ENCODE measurements at regions not wholly inside any gene's neighbourhood (a gene's known extent, or its start where the extent isn't known, plus 50 kb on each side); places are given as distances from the start of the nearest gene placed in this dataset.
"Not testable (repeated sequence)": the region's sequence is repeated elsewhere in the genome, so short reads cannot be mapped to it uniquely, and the experiment has no call there.

- Histone ChIP-seq H3K9me3 (no peaks in the 10 kb centered on the region), H3K4me3 (ENCODE audit: control insufficient read depth in 1 of 2, extremely low read depth in 1 of 2, low read length in 1 of 2) (no peak overlapping the region), H3K27me3 (replicated peaks in 1 of 2; ENCODE audit: control insufficient read depth in 2 of 2, extremely low read depth in 1 of 2, insufficient read depth in 2 of 2, low read length in 1 of 2) (no peaks in the 10 kb centered on the region), H3K36me3 (ENCODE audit: control insufficient read depth in 2 of 2, extremely low read depth in 1 of 2, insufficient read depth in 1 of 2, low read length in 1 of 2) (no peaks in the 10 kb centered on the region), H3K27ac (ENCODE audit: low read length) (no peak overlapping the region), H3K4me1 (ENCODE audit: control insufficient read depth in 1 of 2, extremely low read depth in 1 of 2, insufficient read depth in 2 of 2, low read length in 2 of 2) (no peaks in the 10 kb centered on the region)
- ChIA-PET POLR2A (no interaction called here), CTCF (no interaction called here)
- no peak overlapping the region for H3K27ac Mint-ChIP-seq
- ATAC-seq (replicated peaks in 1 of 4) (no peak), DNase-seq (no peak)
- no peaks in the 10 kb centered on the region for H3K27me3 Mint-ChIP-seq
- 33% methylated on average over 1 of the region's 2 CpGs for WGBS (ENCODE audit: insufficient coverage)
- no peaks in the 10 kb centered on the region for H3K4me1 Mint-ChIP-seq
- H3K9me3 Mint-ChIP-seq, result peaks cover 0 to 4% (median 0%) of the 10 kb centered on the region in 3 donors
- no peaks in the 10 kb centered on the region for H3K36me3 Mint-ChIP-seq
- H3K4me3 Mint-ChIP-seq, result no peak overlapping the region
Measured at GRCh38 chr1:60251426-60251825, 177.9 kb upstream of the C1orf87 start.

- no CpG with 5 or more reads among the region's 1 CpG for WGBS (ENCODE audit: insufficient coverage)
- H3K4me1 Mint-ChIP-seq; POLR2A ChIA-PET; H3K27ac ChIP-seq (ENCODE audit: low read length); H3K4me3 ChIP-seq (ENCODE audit: control insufficient read depth in 1 of 2, extremely low read depth in 1 of 2, low read length in 1 of 2); H3K4me3 Mint-ChIP-seq; H3K9me3 ChIP-seq; H3K36me3 Mint-ChIP-seq; DNase-seq; H3K27me3 Mint-ChIP-seq; CTCF ChIA-PET; H3K27me3 ChIP-seq (replicated peaks in 1 of 2; ENCODE audit: control insufficient read depth in 2 of 2, extremely low read depth in 1 of 2, insufficient read depth in 2 of 2, low read length in 1 of 2); ATAC-seq (replicated peaks in 1 of 4); H3K27ac Mint-ChIP-seq; H3K36me3 ChIP-seq (ENCODE audit: control insufficient read depth in 2 of 2, extremely low read depth in 1 of 2, insufficient read depth in 1 of 2, low read length in 1 of 2); H3K4me1 ChIP-seq (ENCODE audit: control insufficient read depth in 1 of 2, extremely low read depth in 1 of 2, insufficient read depth in 2 of 2, low read length in 2 of 2): not testable (repeated sequence)
- H3K9me3 Mint-ChIP-seq, result peaks cover 0 to 13% (median 3%) of the 10 kb centered on the region in 3 donors
Measured at GRCh38 chr1:60247467-60247866, 173.9 kb upstream of the C1orf87 start.

- 71% methylated on average over 1 of the region's 2 CpGs for WGBS (ENCODE audit: insufficient coverage)
- Histone ChIP-seq H3K27ac (ENCODE audit: low read length) (no peak overlapping the region), H3K36me3 (ENCODE audit: control insufficient read depth in 2 of 2, extremely low read depth in 1 of 2, insufficient read depth in 1 of 2, low read length in 1 of 2) (no peaks in the 10 kb centered on the region), H3K4me3 (ENCODE audit: control insufficient read depth in 1 of 2, extremely low read depth in 1 of 2, low read length in 1 of 2) (no peak overlapping the region), H3K27me3 (replicated peaks in 1 of 2; ENCODE audit: control insufficient read depth in 2 of 2, extremely low read depth in 1 of 2, insufficient read depth in 2 of 2, low read length in 1 of 2) (no peaks in the 10 kb centered on the region), H3K9me3 (no peaks in the 10 kb centered on the region), H3K4me1 (ENCODE audit: control insufficient read depth in 1 of 2, extremely low read depth in 1 of 2, insufficient read depth in 2 of 2, low read length in 2 of 2) (no peaks in the 10 kb centered on the region)
- CTCF ChIA-PET, result no interaction called here
- Mint-ChIP-seq H3K27ac (no peak overlapping the region), H3K4me1 (no peaks in the 10 kb centered on the region), H3K27me3 (peaks cover 0 to 3% of the 10 kb centered on the region in 2 donors), H3K4me3 (no peak overlapping the region), H3K9me3 (peaks cover 0 to 13% (median 3%) of the 10 kb centered on the region in 3 donors), H3K36me3 (no peaks in the 10 kb centered on the region)
- ATAC-seq (replicated peaks in 1 of 4) (no peak), DNase-seq (no peak)
- POLR2A ChIA-PET, result no interaction called here
Measured at GRCh38 chr1:60245324-60245723, 171.8 kb upstream of the C1orf87 start.

GRCh38 chr1:60244906-60245305, 171.3 kb upstream of the C1orf87 start:
- H3K27me3 Mint-ChIP-seq, result peaks cover 0 to 3% of the 10 kb centered on the region in 2 donors
- H3K36me3 Mint-ChIP-seq, result no peaks in the 10 kb centered on the region
- H3K4me3 Mint-ChIP-seq, result no peak overlapping the region
- ChIA-PET POLR2A (no interaction called here), CTCF (no interaction called here)
- no peaks in the 10 kb centered on the region for H3K36me3 ChIP-seq (ENCODE audit: control insufficient read depth in 2 of 2, extremely low read depth in 1 of 2, insufficient read depth in 1 of 2, low read length in 1 of 2)
- peaks cover 0 to 13% (median 3%) of the 10 kb centered on the region in 3 donors for H3K9me3 Mint-ChIP-seq
- H3K27ac Mint-ChIP-seq, result no peak overlapping the region
- DNase-seq (no peak), ATAC-seq (replicated peaks in 1 of 4) (no peak)
- no peak overlapping the region for H3K27ac ChIP-seq (ENCODE audit: low read length)
- H3K4me1 ChIP-seq (ENCODE audit: control insufficient read depth in 1 of 2, extremely low read depth in 1 of 2, insufficient read depth in 2 of 2, low read length in 2 of 2), result no peaks in the 10 kb centered on the region
- no peak overlapping the region for H3K4me3 ChIP-seq (ENCODE audit: control insufficient read depth in 1 of 2, extremely low read depth in 1 of 2, low read length in 1 of 2)
- H3K9me3 ChIP-seq, result no peaks in the 10 kb centered on the region
- H3K27me3 ChIP-seq (replicated peaks in 1 of 2; ENCODE audit: control insufficient read depth in 2 of 2, extremely low read depth in 1 of 2, insufficient read depth in 2 of 2, low read length in 1 of 2), result no peaks in the 10 kb centered on the region
- H3K4me1 Mint-ChIP-seq, result no peaks in the 10 kb centered on the region

- H3K36me3 Mint-ChIP-seq, result no peaks in the 10 kb centered on the region
- 93% methylated on average over 1 of the region's 2 CpGs for WGBS (ENCODE audit: insufficient coverage)
Measured at GRCh38 chr1:60235275-60235674, 161.7 kb upstream of the C1orf87 start.

GRCh38 chr1:60234776-60235175, 161.2 kb upstream of the C1orf87 start:
- Histone ChIP-seq H3K9me3 (no peaks in the 10 kb centered on the region), H3K27ac (ENCODE audit: low read length) (no peak overlapping the region), H3K36me3 (ENCODE audit: control insufficient read depth in 2 of 2, extremely low read depth in 1 of 2, insufficient read depth in 1 of 2, low read length in 1 of 2) (no peaks in the 10 kb centered on the region), H3K4me1 (ENCODE audit: control insufficient read depth in 1 of 2, extremely low read depth in 1 of 2, insufficient read depth in 2 of 2, low read length in 2 of 2) (no peaks in the 10 kb centered on the region), H3K27me3 (replicated peaks in 1 of 2; ENCODE audit: control insufficient read depth in 2 of 2, extremely low read depth in 1 of 2, insufficient read depth in 2 of 2, low read length in 1 of 2) (no peaks in the 10 kb centered on the region), H3K4me3 (ENCODE audit: control insufficient read depth in 1 of 2, extremely low read depth in 1 of 2, low read length in 1 of 2) (no peak overlapping the region)
- Mint-ChIP-seq H3K4me3 (no peak overlapping the region), H3K9me3 (no peaks in the 10 kb centered on the region), H3K27me3 (no peaks in the 10 kb centered on the region), H3K4me1 (no peaks in the 10 kb centered on the region), H3K27ac (no peak overlapping the region), H3K36me3 (no peaks in the 10 kb centered on the region)
- DNase-seq (no peak), ATAC-seq (replicated peaks in 1 of 4) (no peak)
- POLR2A ChIA-PET, result no interaction called here
- no CpG with 5 or more reads among the region's 2 CpGs for WGBS (ENCODE audit: insufficient coverage)
- CTCF ChIA-PET, result no interaction called here

More at GRCh38 chr1:60235275-60235674, 161.7 kb upstream of the C1orf87 start:
- POLR2A ChIA-PET, result no interaction called here
- no peak for DNase-seq
- H3K4me3 Mint-ChIP-seq, result no peak overlapping the region
- Histone ChIP-seq H3K27ac (ENCODE audit: low read length) (no peak overlapping the region), H3K9me3 (no peaks in the 10 kb centered on the region), H3K36me3 (ENCODE audit: control insufficient read depth in 2 of 2, extremely low read depth in 1 of 2, insufficient read depth in 1 of 2, low read length in 1 of 2) (no peaks in the 10 kb centered on the region), H3K27me3 (replicated peaks in 1 of 2; ENCODE audit: control insufficient read depth in 2 of 2, extremely low read depth in 1 of 2, insufficient read depth in 2 of 2, low read length in 1 of 2) (no peaks in the 10 kb centered on the region), H3K4me3 (ENCODE audit: control insufficient read depth in 1 of 2, extremely low read depth in 1 of 2, low read length in 1 of 2) (no peak overlapping the region), H3K4me1 (ENCODE audit: control insufficient read depth in 1 of 2, extremely low read depth in 1 of 2, insufficient read depth in 2 of 2, low read length in 2 of 2) (no peaks in the 10 kb centered on the region)
- no peaks in the 10 kb centered on the region for H3K9me3 Mint-ChIP-seq
- no peaks in the 10 kb centered on the region for H3K4me1 Mint-ChIP-seq
- CTCF ChIA-PET, result no interaction called here
- H3K27ac Mint-ChIP-seq, result no peak overlapping the region
- no peaks in the 10 kb centered on the region for H3K27me3 Mint-ChIP-seq
- no peak for ATAC-seq (replicated peaks in 1 of 4)

GRCh38 chr1:60229821-60230220, 156.3 kb upstream of the C1orf87 start:
- Mint-ChIP-seq H3K36me3 (no peaks in the 10 kb centered on the region), H3K4me3 (no peak overlapping the region), H3K27ac (no peak overlapping the region), H3K9me3 (no peaks in the 10 kb centered on the region), H3K4me1 (no peaks in the 10 kb centered on the region), H3K27me3 (no peaks in the 10 kb centered on the region)
- no peaks in the 10 kb centered on the region for H3K27me3 ChIP-seq (replicated peaks in 1 of 2; ENCODE audit: control insufficient read depth in 2 of 2, extremely low read depth in 1 of 2, insufficient read depth in 2 of 2, low read length in 1 of 2)
- H3K36me3 ChIP-seq (ENCODE audit: control insufficient read depth in 2 of 2, extremely low read depth in 1 of 2, insufficient read depth in 1 of 2, low read length in 1 of 2), result no peaks in the 10 kb centered on the region
- H3K4me3 ChIP-seq (ENCODE audit: control insufficient read depth in 1 of 2, extremely low read depth in 1 of 2, low read length in 1 of 2), result no peak overlapping the region
- no peaks in the 10 kb centered on the region for H3K9me3 ChIP-seq
- H3K4me1 ChIP-seq (ENCODE audit: control insufficient read depth in 1 of 2, extremely low read depth in 1 of 2, insufficient read depth in 2 of 2, low read length in 2 of 2), result no peaks in the 10 kb centered on the region
- ChIA-PET POLR2A (no interaction called here), CTCF (no interaction called here)
- ATAC-seq (replicated peaks in 1 of 4), result no peak
- DNase-seq, result no peak
- H3K27ac ChIP-seq (ENCODE audit: low read length), result no peak overlapping the region
